ENCODE measurements at regions not wholly inside any gene's neighbourhood (a gene's known extent, or its start where the extent isn't known, plus 50 kb on each side); places are given as distances from the start of the nearest gene placed in this dataset.
"Not testable (repeated sequence)": the region's sequence is repeated elsewhere in the genome, so short reads cannot be mapped to it uniquely, and the experiment has no call there.

- H3K4me3 ChIP-seq (ENCODE audit: low read length in 2 of 2): no peak overlapping the region
- DNase-seq (ENCODE audit: low read depth in 6 of 9, low spot score in 9 of 9): no peak
- H3K27ac ChIP-seq (ENCODE audit: low read depth in 1 of 2, low read length in 1 of 2): no peak overlapping the region
- no peaks in the 10 kb centered on the region for H3K4me1 ChIP-seq (ENCODE audit: control insufficient read depth in 2 of 2, insufficient read depth in 2 of 2, low read length in 2 of 2)
- H3K36me3 ChIP-seq (ENCODE audit: control insufficient read depth in 2 of 2, insufficient read depth in 2 of 2, low read length in 1 of 2): no peaks in the 10 kb centered on the region
- H3K9me3 ChIP-seq (ENCODE audit: control insufficient read depth in 2 of 2, insufficient read depth in 1 of 2, low read length in 1 of 2): no peaks in the 10 kb centered on the region
- WGBS: 94% methylated on average over 1 of the region's 1 CpG
- H3K27me3 ChIP-seq (ENCODE audit: control insufficient read depth in 2 of 2, insufficient read depth in 1 of 2, low read length in 1 of 2): no peaks in the 10 kb centered on the region
Measured at GRCh38 chr11:87639753-87640364, 535.4 kb downstream of the RAB38 start.

GRCh38 chr11:87635001-87635400 is 540.2 kb downstream of the RAB38 start:
- 57% methylated on average over 5 of the region's 5 CpGs for WGBS
- H3K4me1 ChIP-seq (ENCODE audit: control insufficient read depth in 2 of 2, insufficient read depth in 2 of 2, low read length in 2 of 2): no peaks in the 10 kb centered on the region
- no peak for DNase-seq (ENCODE audit: low read depth in 6 of 9, low spot score in 9 of 9)

GRCh38 chr11:87634331-87634730 is 540.9 kb downstream of the RAB38 start:
- no peaks in the 10 kb centered on the region for H3K4me1 ChIP-seq (ENCODE audit: control insufficient read depth in 2 of 2, insufficient read depth in 2 of 2, low read length in 2 of 2)
- no peaks in the 10 kb centered on the region for H3K9me3 ChIP-seq (ENCODE audit: control insufficient read depth in 2 of 2, insufficient read depth in 1 of 2, low read length in 1 of 2)
- no peak overlapping the region for H3K4me3 ChIP-seq (ENCODE audit: low read length in 2 of 2)
- H3K36me3 ChIP-seq (ENCODE audit: control insufficient read depth in 2 of 2, insufficient read depth in 2 of 2, low read length in 1 of 2): no peaks in the 10 kb centered on the region
- no peak overlapping the region for H3K27ac ChIP-seq (ENCODE audit: low read depth in 1 of 2, low read length in 1 of 2)
- WGBS: 81% methylated on average over 3 of the region's 3 CpGs
- DNase-seq (ENCODE audit: low read depth in 6 of 9, low spot score in 9 of 9): no peak
- no peaks in the 10 kb centered on the region for H3K27me3 ChIP-seq (ENCODE audit: control insufficient read depth in 2 of 2, insufficient read depth in 1 of 2, low read length in 1 of 2)

More at GRCh38 chr11:87635001-87635400, 540.2 kb downstream of the RAB38 start:
- Histone ChIP-seq H3K4me3 (ENCODE audit: low read length in 2 of 2) (no peak overlapping the region), H3K27ac (ENCODE audit: low read depth in 1 of 2, low read length in 1 of 2) (no peak overlapping the region), H3K9me3 (ENCODE audit: control insufficient read depth in 2 of 2, insufficient read depth in 1 of 2, low read length in 1 of 2) (no peaks in the 10 kb centered on the region), H3K27me3 (ENCODE audit: control insufficient read depth in 2 of 2, insufficient read depth in 1 of 2, low read length in 1 of 2) (no peaks in the 10 kb centered on the region), H3K36me3 (ENCODE audit: control insufficient read depth in 2 of 2, insufficient read depth in 2 of 2, low read length in 1 of 2) (no peaks in the 10 kb centered on the region)

GRCh38 chr11:87628957-87629356 is 546.3 kb downstream of the RAB38 start:
- Histone ChIP-seq H3K9me3 (ENCODE audit: control insufficient read depth in 2 of 2, insufficient read depth in 1 of 2, low read length in 1 of 2) (peaks cover 0 to under 1% of the 10 kb centered on the region in 2 donors), H3K27ac (ENCODE audit: low read depth in 1 of 2, low read length in 1 of 2) (no peak overlapping the region), H3K4me3 (ENCODE audit: low read length in 2 of 2) (no peak overlapping the region), H3K4me1 (ENCODE audit: control insufficient read depth in 2 of 2, insufficient read depth in 2 of 2, low read length in 2 of 2) (no peaks in the 10 kb centered on the region), H3K36me3 (ENCODE audit: control insufficient read depth in 2 of 2, insufficient read depth in 2 of 2, low read length in 1 of 2) (no peaks in the 10 kb centered on the region), H3K27me3 (ENCODE audit: control insufficient read depth in 2 of 2, insufficient read depth in 1 of 2, low read length in 1 of 2) (no peaks in the 10 kb centered on the region)
- no peak for DNase-seq (ENCODE audit: low read depth in 6 of 9, low spot score in 9 of 9)

GRCh38 chr11:87628026-87628580 is 547.1 kb downstream of the RAB38 start:
- H3K9me3 ChIP-seq (ENCODE audit: control insufficient read depth in 2 of 2, insufficient read depth in 1 of 2, low read length in 1 of 2): peaks cover 0 to 4% of the 10 kb centered on the region in 2 donors
- no peak overlapping the region for H3K4me3 ChIP-seq (ENCODE audit: low read length in 2 of 2)
- no peaks in the 10 kb centered on the region for H3K36me3 ChIP-seq (ENCODE audit: control insufficient read depth in 2 of 2, insufficient read depth in 2 of 2, low read length in 1 of 2)
- no peak for DNase-seq (ENCODE audit: low read depth in 6 of 9, low spot score in 9 of 9)
- H3K27me3 ChIP-seq (ENCODE audit: control insufficient read depth in 2 of 2, insufficient read depth in 1 of 2, low read length in 1 of 2): no peaks in the 10 kb centered on the region
- WGBS: 88% methylated on average over 5 of the region's 5 CpGs
- H3K4me1 ChIP-seq (ENCODE audit: control insufficient read depth in 2 of 2, insufficient read depth in 2 of 2, low read length in 2 of 2): no peaks in the 10 kb centered on the region
- no peak overlapping the region for H3K27ac ChIP-seq (ENCODE audit: low read depth in 1 of 2, low read length in 1 of 2)

GRCh38 chr11:87623531-87624365 is 551.5 kb downstream of the RAB38 start:
- not testable (repeated sequence) for H3K9me3 ChIP-seq (ENCODE audit: control insufficient read depth in 2 of 2, insufficient read depth in 1 of 2, low read length in 1 of 2); H3K27ac ChIP-seq (ENCODE audit: low read depth in 1 of 2, low read length in 1 of 2); H3K36me3 ChIP-seq (ENCODE audit: control insufficient read depth in 2 of 2, insufficient read depth in 2 of 2, low read length in 1 of 2); H3K27me3 ChIP-seq (ENCODE audit: control insufficient read depth in 2 of 2, insufficient read depth in 1 of 2, low read length in 1 of 2); H3K4me1 ChIP-seq (ENCODE audit: control insufficient read depth in 2 of 2, insufficient read depth in 2 of 2, low read length in 2 of 2); DNase-seq (ENCODE audit: low read depth in 6 of 9, low spot score in 9 of 9); H3K4me3 ChIP-seq (ENCODE audit: low read length in 2 of 2)
- WGBS: 93% methylated on average over 20 of the region's 24 CpGs

GRCh38 chr11:87616511-87616910 is 558.7 kb downstream of the RAB38 start:
- no peaks in the 10 kb centered on the region for H3K9me3 ChIP-seq (ENCODE audit: control insufficient read depth in 2 of 2, insufficient read depth in 1 of 2, low read length in 1 of 2)
- no peaks in the 10 kb centered on the region for H3K36me3 ChIP-seq (ENCODE audit: control insufficient read depth in 2 of 2, insufficient read depth in 2 of 2, low read length in 1 of 2)
- no peak overlapping the region for H3K4me3 ChIP-seq (ENCODE audit: low read length in 2 of 2)
- H3K27me3 ChIP-seq (ENCODE audit: control insufficient read depth in 2 of 2, insufficient read depth in 1 of 2, low read length in 1 of 2): no peaks in the 10 kb centered on the region
- H3K27ac ChIP-seq (ENCODE audit: low read depth in 1 of 2, low read length in 1 of 2): no peak overlapping the region
- H3K4me1 ChIP-seq (ENCODE audit: control insufficient read depth in 2 of 2, insufficient read depth in 2 of 2, low read length in 2 of 2): no peaks in the 10 kb centered on the region
- no peak for DNase-seq (ENCODE audit: low read depth in 6 of 9, low spot score in 9 of 9)

GRCh38 chr11:87604350-87604749 is 566.6 kb downstream of the TMEM135 start:
- Histone ChIP-seq H3K4me3 (ENCODE audit: low read length in 2 of 2) (no peak overlapping the region), H3K27me3 (ENCODE audit: control insufficient read depth in 2 of 2, insufficient read depth in 1 of 2, low read length in 1 of 2) (no peaks in the 10 kb centered on the region), H3K4me1 (ENCODE audit: control insufficient read depth in 2 of 2, insufficient read depth in 2 of 2, low read length in 2 of 2) (no peaks in the 10 kb centered on the region), H3K36me3 (ENCODE audit: control insufficient read depth in 2 of 2, insufficient read depth in 2 of 2, low read length in 1 of 2) (no peaks in the 10 kb centered on the region), H3K27ac (ENCODE audit: low read depth in 1 of 2, low read length in 1 of 2) (no peak overlapping the region), H3K9me3 (ENCODE audit: control insufficient read depth in 2 of 2, insufficient read depth in 1 of 2, low read length in 1 of 2) (no peaks in the 10 kb centered on the region)
- DNase-seq (ENCODE audit: low read depth in 6 of 9, low spot score in 9 of 9): no peak

- no peaks in the 10 kb centered on the region for H3K27me3 ChIP-seq (ENCODE audit: control insufficient read depth in 2 of 2, insufficient read depth in 1 of 2, low read length in 1 of 2)
- no peaks in the 10 kb centered on the region for H3K9me3 ChIP-seq (ENCODE audit: control insufficient read depth in 2 of 2, insufficient read depth in 1 of 2, low read length in 1 of 2)
- no peak overlapping the region for H3K27ac ChIP-seq (ENCODE audit: low read depth in 1 of 2, low read length in 1 of 2)
- DNase-seq (ENCODE audit: low read depth in 6 of 9, low spot score in 9 of 9): no peak
- H3K4me1 ChIP-seq (ENCODE audit: control insufficient read depth in 2 of 2, insufficient read depth in 2 of 2, low read length in 2 of 2): no peaks in the 10 kb centered on the region
- H3K4me3 ChIP-seq (ENCODE audit: low read length in 2 of 2): no peak overlapping the region
- no peaks in the 10 kb centered on the region for H3K36me3 ChIP-seq (ENCODE audit: control insufficient read depth in 2 of 2, insufficient read depth in 2 of 2, low read length in 1 of 2)
- 89% methylated on average over 2 of the region's 2 CpGs for WGBS
Measured at GRCh38 chr11:87603887-87604286, 566.2 kb downstream of the TMEM135 start.
